HepG2 (cell line): ENCODE measurements at regions not wholly inside any gene's neighbourhood (a gene's known extent, or its start where the extent isn't known, plus 50 kb on each side); places are given as distances from the start of the nearest gene placed in this dataset.

Experiments
- ATAC-seq: fragments of 200-7000 bp; cut with Tn5 transposase; 3 replicates; pipeline ENCODE4 v1.9.1; 2020; ENCODE audit warnings: mild to moderate bottlenecking, moderate library complexity
- BruUV-seq: library from RNA; stranded (reverse); fragments of 400-500 nt; replicated peaks from 2 replicates; lab custom pipeline; 2021; lab: Mats Ljungman, UMichigan
- CTCF ChIA-PET: fragments of 300-600 bp; formaldehyde crosslinking; extraction: SDS; loops from one replicate; lab custom pipeline; 2021; ENCODE audit warnings: low total read pairs, inconsistent platforms, low intra/inter-chr PET ratio; lab: Yijun Ruan, JAX
- POLR2A ChIA-PET: fragments of 350-600 bp; sonication (Branson Sonifier 250); formaldehyde crosslinking; loops from one replicate; lab custom pipeline; 2020; ENCODE audit warnings: antibody characterized with exemption, inconsistent platforms; lab: Yijun Ruan, JAX
- DNase-seq: peaks from one replicate; pipeline ENCODE4 v3.0.0-alpha.2; 2015; ENCODE audit warnings: low spot score
- FAIRE-seq: peaks from 3 replicates; lab custom pipeline; 2011; peaks lifted over from hg19 to GRCh38; lab: Jason Lieb, UNC
- H2AFZ ChIP-seq: one replicate; pipeline ENCODE4 v1.6.1; 2011; ENCODE audit warnings: low read length, inconsistent platforms
- H3K27ac ChIP-seq: fragments of 300-600 bp; 3 replicates; pipeline ENCODE4 v1.8.0; 2011; ENCODE audit warnings: mixed run types, mild to moderate bottlenecking, mixed read lengths, low read length, inconsistent platforms; ENCODE audit not compliant: insufficient read depth; ENCODE audit errors: extremely low read length
- H3K27me3 ChIP-seq, 2 experiments: fragments of 200-600 bp in 1 of 2; 2 replicates in 1 of 2; 3 replicates in 1 of 2; pipeline versions ENCODE4 v1.6.0 to v1.8.0; 2011; ENCODE audit warnings: low read length in 2 of 2, mild to moderate bottlenecking in 2 of 2, moderate library complexity in 2 of 2, inconsistent platforms in 1 of 2; ENCODE audit not compliant: insufficient read depth in 2 of 2, control insufficient read depth in 1 of 2
- H3K36me3 ChIP-seq, 2 experiments: fragments of 200-600 bp in 1 of 2; replicated peaks in 1 of 2; 2 replicates in 1 of 2; 3 replicates in 1 of 2; pipeline versions ENCODE4 v1.5.1 to v1.8.0; 2011; ENCODE audit warnings: low read length in 2 of 2, inconsistent platforms in 1 of 2; ENCODE audit not compliant: insufficient read depth in 2 of 2, control insufficient read depth in 1 of 2
- H3K4me1 ChIP-seq: 2 replicates; pipeline ENCODE4 v1.5.1; 2012; ENCODE audit warnings: low read length, inconsistent platforms; ENCODE audit not compliant: insufficient read depth
- H3K4me2 ChIP-seq: 2 replicates; pipeline ENCODE4 v1.6.0; 2011; ENCODE audit warnings: low read depth, low read length, inconsistent platforms
- H3K4me3 ChIP-seq, 3 experiments: fragments of 200-600 bp in 1 of 3; sonication (generic), shearing (Covaris generic) in 1 of 3; replicated peaks in 1 of 3; 2 replicates each; pipeline ENCODE4 v1.5.1; 2011 to 2016; ENCODE audit warnings: low read length in 3 of 3, inconsistent platforms in 2 of 3, low read depth in 2 of 3, mild to moderate bottlenecking in 2 of 3, control low read depth in 1 of 3, mixed read lengths in 1 of 3; ENCODE audit not compliant: insufficient read depth in 1 of 3
- H3K79me2 ChIP-seq: one replicate; pipeline ENCODE4 v1.6.1; 2011; ENCODE audit warnings: low read length, inconsistent platforms; ENCODE audit not compliant: insufficient read depth
- H3K9ac ChIP-seq: 2 replicates; pipeline ENCODE4 v1.6.0; 2011; ENCODE audit warnings: mild to moderate bottlenecking, low read depth, low read length, inconsistent platforms; ENCODE audit not compliant: insufficient read depth
- H3K9me3 ChIP-seq: 2 replicates; pipeline ENCODE4 v1.5.1; 2012; ENCODE audit warnings: mild to moderate bottlenecking, low read length
- H4K20me1 ChIP-seq: 2 replicates; pipeline ENCODE4 v1.6.0; 2011; ENCODE audit warnings: inconsistent platforms, mild to moderate bottlenecking, low read length, moderate library complexity; ENCODE audit not compliant: insufficient read depth
- CCDC6 ChIP-seq: sonication (generic); formaldehyde crosslinking; IDR thresholded peaks from 2 replicates; pipeline ENCODE4 v1.8.1; 2022; ENCODE audit warnings: mild to moderate bottlenecking, missing genetic modification reagents, moderate library complexity
- CHCHD3 ChIP-seq: sonication (generic); formaldehyde crosslinking; IDR thresholded peaks from 2 replicates; pipeline ENCODE4 v1.8.0; 2022; ENCODE audit warnings: mild to moderate bottlenecking, missing genetic modification reagents, moderate library complexity
- CREM ChIP-seq, 2 experiments: sonication (generic) in 1 of 2; formaldehyde crosslinking in 1 of 2; IDR thresholded peaks; 2 replicates each; pipeline versions ENCODE4 v1.4.0 to v1.6.1; 2016 to 2020; ENCODE audit warnings: antibody characterized with exemption in 1 of 2, mild to moderate bottlenecking in 1 of 2, missing genetic modification reagents in 1 of 2
- CSRNP1 ChIP-seq: sonication (generic); formaldehyde crosslinking; IDR thresholded peaks from 2 replicates; pipeline ENCODE4 v1.8.1; 2023; ENCODE audit warnings: mild to moderate bottlenecking, missing genetic modification reagents
- E2F1 ChIP-seq: sonication (generic); formaldehyde crosslinking; IDR thresholded peaks from 2 replicates; pipeline ENCODE4 v1.5.0; 2020; ENCODE audit warnings: missing genetic modification reagents
- EHMT2 ChIP-seq: fragments of 200-600 bp; sonication (generic); IDR thresholded peaks from 2 replicates; pipeline ENCODE4 v1.7.0; 2017; ENCODE audit warnings: antibody characterized with exemption, low read depth, low read length, borderline replicate concordance
- EZH2 ChIP-seq: conservative IDR thresholded peaks from 2 replicates; pipeline ENCODE4 v1.6.1; 2012; ENCODE audit warnings: mild to moderate bottlenecking, low read depth, low read length, moderate library complexity
- GPBP1L1 ChIP-seq: sonication (generic); formaldehyde crosslinking; IDR thresholded peaks from 2 replicates; pipeline ENCODE4 v1.5.0; 2020; ENCODE audit warnings: mild to moderate bottlenecking, missing genetic modification reagents
- IRF1 ChIP-seq: sonication (generic); formaldehyde crosslinking; IDR thresholded peaks from 2 replicates; pipeline ENCODE4 v1.4.0; 2020; ENCODE audit warnings: low read depth, mild to moderate bottlenecking, missing genetic modification reagents
- TSC22D2 ChIP-seq: sonication (generic); formaldehyde crosslinking; IDR thresholded peaks from 2 replicates; pipeline ENCODE4 v1.5.1; 2020; ENCODE audit warnings: missing genetic modification reagents, mild to moderate bottlenecking, borderline replicate concordance
- ZNF740 ChIP-seq: sonication (generic); formaldehyde crosslinking; IDR thresholded peaks from 2 replicates; pipeline ENCODE4 v1.4.0; 2020; ENCODE audit warnings: missing genetic modification reagents
- ZNF749 ChIP-seq: sonication (generic); formaldehyde crosslinking; IDR thresholded peaks from 2 replicates; pipeline ENCODE4 v1.8.0; 2022; ENCODE audit warnings: mild to moderate bottlenecking, missing genetic modification reagents, moderate library complexity, borderline replicate concordance
- ZSCAN20 ChIP-seq: sonication (generic); formaldehyde crosslinking; IDR thresholded peaks from 2 replicates; pipeline ENCODE4 v1.4.0; 2020; ENCODE audit warnings: missing genetic modification reagents, mild to moderate bottlenecking, borderline replicate concordance
- WGBS: methylation state at CpG from one replicate; pipeline ENCODE4 v1.1.6; 2017; ENCODE audit warnings: low lambda C conversion rate; 5-methylcytosine and 5-hydroxymethylcytosine counted together
- in situ Hi-C: cut with HindIII; loops from 2 replicates; pipeline ENCODE4 v1.10.0; 2017; ENCODE audit warnings: low pct_unique_long_range_greater_than_20kb; ENCODE audit not compliant: extremely low pct_ligation_motif_present
- intact Hi-C: fragments of 100-400 bp; cut with micrococcal nuclease; formaldehyde crosslinking; loops from one replicate; pipeline ENCODE4 v1.10.0; 2022; ENCODE audit not compliant: unreplicated experiment

GRCh38 chr3:106293161-106293560 is 424.3 kb upstream of the CBLB start:
- in situ Hi-C loops: no loop called here
- no TSS peak for BruUV-seq

More at GRCh38 chr3:106293161-106293560, 424.3 kb upstream of the CBLB start:
- H3K27me3 ChIP-seq: no peaks in the 10 kb centered on the region
- intact Hi-C loops: no loop called here
- H3K9ac ChIP-seq: no peak overlapping the region
- H2AFZ ChIP-seq: no peak overlapping the region
- POLR2A ChIA-PET: no interaction called here
- no peak overlapping the region for H3K27ac ChIP-seq
- TF ChIP-seq GPBP1L1 (CRISPR knock-in tag): no peak
- TF ChIP-seq IRF1: no peak
- TF ChIP-seq CCDC6 (CRISPR knock-in tag): no peak
- TF ChIP-seq CSRNP1 (CRISPR knock-in tag): no peak
- TF ChIP-seq ZNF749: no peak
- no peak for TF ChIP-seq TSC22D2 (CRISPR knock-in tag)
- TF ChIP-seq EZH2: no peak
- TF ChIP-seq ZNF740 (CRISPR knock-in tag): no peak
- TF ChIP-seq EHMT2: no peak
- TF ChIP-seq CREM (IDR thresholded peaks at IDR 0.05): no peak
- no peak for TF ChIP-seq CREM (CRISPR knock-in tag; IDR thresholded peaks at IDR 0.05)
- no peak for TF ChIP-seq ZSCAN20 (CRISPR knock-in tag)
- TF ChIP-seq E2F1 (CRISPR knock-in tag): no peak
- TF ChIP-seq CHCHD3 (CRISPR knock-in tag): no peak
- TF ChIP-seq, all 625 proteins: peak for 0
- no peak for FAIRE-seq
- no peak for DNase-seq
- Histone ChIP-seq H3K4me3 (no peak overlapping the region), H4K20me1 (no peaks in the 10 kb centered on the region), H3K36me3 (no peaks in the 10 kb centered on the region), H3K9me3 (no peaks in the 10 kb centered on the region), H3K79me2 (no peaks in the 10 kb centered on the region), H3K4me2 (no peak overlapping the region), H3K4me1 (no peaks in the 10 kb centered on the region)
- WGBS: 17% methylated on average over 3 of the region's 3 CpGs
- no peak for ATAC-seq
- CTCF ChIA-PET: no interaction called here
